ENCODE measurements at regions not wholly inside any gene's neighbourhood (a gene's known extent, or its start where the extent isn't known, plus 50 kb on each side); places are given as distances from the start of the nearest gene placed in this dataset.

DNA sequence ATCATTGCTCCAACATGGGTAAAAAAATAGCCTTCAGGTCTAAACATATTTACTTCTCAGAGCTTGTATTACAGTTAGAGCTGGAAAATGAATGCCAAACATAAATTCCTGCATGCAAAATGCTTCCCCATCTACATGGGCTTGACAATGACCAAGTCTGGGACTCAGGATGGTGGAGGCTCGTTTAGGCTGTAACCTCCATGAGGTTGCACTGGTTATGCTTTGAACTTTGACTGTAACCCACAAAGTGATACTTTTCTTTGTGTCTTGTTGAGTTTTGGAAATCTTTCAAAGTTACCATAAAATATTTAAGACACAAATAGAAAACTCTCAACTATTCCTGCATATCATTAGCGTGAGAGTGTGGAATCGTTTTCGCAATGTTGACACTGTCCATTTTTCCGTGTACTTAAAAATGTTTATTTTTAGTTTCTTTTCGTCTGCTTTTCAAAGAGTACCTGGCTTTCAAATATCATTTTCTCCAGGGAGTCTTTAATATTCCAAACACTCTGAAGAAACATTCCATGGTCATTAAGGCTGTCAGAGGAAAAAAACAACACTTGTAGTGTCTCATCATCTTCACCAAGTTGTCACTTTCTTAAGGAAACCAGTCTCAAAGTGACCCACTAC lies 487.8 kb downstream of the ENC1 start:
- no peaks in the 10 kb centered on the region for H3K9me3 ChIP-seq (ENCODE audit: insufficient read depth in 2 of 2, low read depth in 1 of 2, low read length in 1 of 2)
- H3K27me3 ChIP-seq (replicated peaks in 1 of 4; ENCODE audit: control insufficient read depth in 3 of 4, extremely low read depth in 1 of 4, insufficient read depth in 3 of 4, low read length in 3 of 4): peaks cover 0 to 1% (median 0%) of the 10 kb centered on the region in 4 experiments; a peak in 1 of 7 replicates
- no peak overlapping the region for H2BK15ac ChIP-seq (ENCODE audit: low read length)
- WGBS, 2 experiments (ENCODE audit: extremely low coverage in 1 of 2, insufficient coverage in 1 of 2, insufficient read length in 1 of 2, insufficient replicate concordance in 2 of 2, low coverage in 1 of 2, low lambda C conversion rate in 2 of 2, missing lambda C conversion rate in 1 of 2): 93% methylated on average over 6 of the region's 6 CpGs; no CpG with 5 or more reads in 1 of the 2 experiments
- no peak overlapping the region for H2BK5ac ChIP-seq (ENCODE audit: low read depth, low read length)
- H4K20me1 ChIP-seq (replicated peaks in 1 of 2; ENCODE audit: control insufficient read depth in 1 of 2, insufficient read depth in 2 of 2, low read length in 2 of 2): no peaks in the 10 kb centered on the region
- no peak overlapping the region for H4K5ac ChIP-seq (ENCODE audit: insufficient read length, low read depth, low read length)
- no peak overlapping the region for H2BK12ac ChIP-seq (ENCODE audit: low read depth, low read length)
- H2AFZ ChIP-seq (ENCODE audit: low read length): no peak overlapping the region
- H3K56ac ChIP-seq (replicated peaks; ENCODE audit: insufficient read length, low read depth, low read length): no peak overlapping the region
- no peaks in the 10 kb centered on the region for H3K79me2 ChIP-seq (ENCODE audit: control insufficient read depth in 1 of 2, insufficient read depth in 2 of 2, low read length in 2 of 2)
- H3K4me1 ChIP-seq (replicated peaks in 1 of 4; ENCODE audit: control insufficient read depth in 3 of 4, insufficient read depth in 4 of 4, low read length in 3 of 4): no peaks in the 10 kb centered on the region; a peak in 2 of 7 replicates
- H3K18ac ChIP-seq (ENCODE audit: extremely low read depth, low read length): no peak overlapping the region
- no peak overlapping the region for H3K4me3 ChIP-seq (ENCODE audit: extremely low read depth in 1 of 4, insufficient read depth in 2 of 4, low read depth in 3 of 4, low read length in 4 of 4)
- H3K36me3 ChIP-seq (ENCODE audit: control insufficient read depth in 2 of 4, insufficient read depth in 4 of 4, low read length in 3 of 4): no peaks in the 10 kb centered on the region
- ChIA-PET CTCF (ENCODE audit: partially characterized antibody) (no interaction called here), POLR2A (ENCODE audit: partially characterized antibody) (no interaction called here)
- H2BK20ac ChIP-seq (ENCODE audit: low read length): no peak overlapping the region
- H3K14ac ChIP-seq (ENCODE audit: insufficient read length): no peak overlapping the region
- no peak overlapping the region for H3K4me2 ChIP-seq (ENCODE audit: insufficient read depth in 1 of 2, low read depth in 2 of 2, low read length in 2 of 2)
- H4K91ac ChIP-seq (replicated peaks; ENCODE audit: insufficient read length, low read length): no peak overlapping the region
- no peak overlapping the region for H2AK5ac ChIP-seq (ENCODE audit: low read depth, low read length)
- H3K4ac ChIP-seq (replicated peaks; ENCODE audit: insufficient read length, low read depth, low read length): no peak overlapping the region
- H4K8ac ChIP-seq (ENCODE audit: extremely low read depth, insufficient read depth, low read length): no peak overlapping the region
- H3K79me1 ChIP-seq (ENCODE audit: low read depth, low read length): no peaks in the 10 kb centered on the region
- H3K9ac ChIP-seq (replicated peaks in 1 of 4; ENCODE audit: extremely low read depth in 1 of 4, low read depth in 3 of 4, low read length in 3 of 4): no peak overlapping the region; a peak in 1 of 7 replicates
- DNase-seq (ENCODE audit: low read depth in 1 of 2, low spot score in 2 of 2) (no peak), FAIRE-seq (no peak)
- no peaks in the 10 kb centered on the region for H3K23me2 ChIP-seq (ENCODE audit: low read depth, low read length)
- no peak overlapping the region for H2BK120ac ChIP-seq (replicated peaks; ENCODE audit: low read depth, low read length)
- no peak overlapping the region for H3K23ac ChIP-seq (ENCODE audit: insufficient read length)
- H3K27ac ChIP-seq (ENCODE audit: low read depth, low read length): no peak overlapping the region
- TF ChIP-seq HDAC6 (IDR thresholded peaks at IDR 0.05; ENCODE audit: low read depth, low read length): no peak
- TF ChIP-seq RFX5 (IDR thresholded peaks at IDR 0.05; ENCODE audit: borderline replicate concordance, low read depth, low read length): no peak
- TF ChIP-seq JUN (IDR thresholded peaks at IDR 0.05; ENCODE audit: low read depth, low read length): no peak
- no peak for TF ChIP-seq SP2 (IDR thresholded peaks at IDR 0.05; ENCODE audit: low read length)
- TF ChIP-seq USF2 (IDR thresholded peaks at IDR 0.05; ENCODE audit: low read length): no peak
- TF ChIP-seq BRCA1 (IDR thresholded peaks at IDR 0.05; ENCODE audit: low read depth, low read length): no peak
- TF ChIP-seq SIX5 (IDR thresholded peaks at IDR 0.05; ENCODE audit: low read depth, low read length): no peak
- TF ChIP-seq SIN3A (conservative IDR thresholded peaks at IDR 0.05 in 1 of 2, IDR thresholded peaks at IDR 0.05 in 1 of 2; ENCODE audit: low read depth in 1 of 2, low read length in 2 of 2): no peak
- no peak for TF ChIP-seq ATF3 (IDR thresholded peaks at IDR 0.05; ENCODE audit: insufficient read depth, low read depth, low read length)
- TF ChIP-seq JUND (IDR thresholded peaks at IDR 0.05; ENCODE audit: low read length): no peak
- no peak for TF ChIP-seq NANOG (IDR thresholded peaks at IDR 0.05; ENCODE audit: insufficient read depth, low read depth, low read length, poor library complexity, severe bottlenecking)
- no peak for TF ChIP-seq HDAC2 (IDR thresholded peaks at IDR 0.05; ENCODE audit: borderline replicate concordance in 1 of 2, low read depth in 2 of 2, low read length in 2 of 2)
